Liver (tissue), 8 donors: ENCODE measurements at regions not wholly inside any gene's neighbourhood (a gene's known extent, or its start where the extent isn't known, plus 50 kb on each side); places are given as distances from the start of the nearest gene placed in this dataset.

ENCODE experiments used
- DNase-seq: peaks from one replicate; pipeline ENCODE4 v3.0.0-alpha.2; 2017; ENCODE audit warnings: low spot score
- H3K27ac ChIP-seq, 2 donors: one replicate each; pipeline ENCODE4 v1.7.0; 2013; ENCODE audit warnings: inconsistent platforms in 2 of 2, low read length in 2 of 2, control low read depth in 1 of 2, low read depth in 1 of 2, mild to moderate bottlenecking in 1 of 2
- H3K27me3 ChIP-seq, 4 donors: one replicate each; pipeline versions ENCODE4 v1.6.1 to v1.7.0; 2013; ENCODE audit warnings: low read length in 3 of 4, inconsistent platforms in 1 of 4, mild to moderate bottlenecking in 1 of 4, moderate library complexity in 1 of 4; ENCODE audit not compliant: control insufficient read depth in 4 of 4, insufficient read depth in 4 of 4
- H3K36me3 ChIP-seq, 4 donors: one replicate each; pipeline versions ENCODE4 v1.6.1 to v1.7.0; 2013; ENCODE audit warnings: low read length in 3 of 4, mild to moderate bottlenecking in 3 of 4, low read depth in 1 of 4, moderate library complexity in 1 of 4; ENCODE audit not compliant: control insufficient read depth in 4 of 4, insufficient read depth in 3 of 4
- H3K4me1 ChIP-seq, 4 donors: one replicate each; pipeline versions ENCODE4 v1.6.1 to v1.7.0; 2013; ENCODE audit warnings: low read length in 3 of 4, mild to moderate bottlenecking in 3 of 4, moderate library complexity in 1 of 4; ENCODE audit not compliant: control insufficient read depth in 4 of 4, insufficient read depth in 4 of 4
- H3K4me3 ChIP-seq, 3 donors: one replicate each; pipeline versions ENCODE4 v1.6.1 to v1.7.0; 2013; ENCODE audit warnings: low read length in 3 of 3, control low read depth in 1 of 3, low read depth in 1 of 3, mild to moderate bottlenecking in 1 of 3
- H3K9ac ChIP-seq, 2 donors: one replicate each; pipeline ENCODE4 v1.7.0; 2013; ENCODE audit warnings: low read length in 2 of 2, mild to moderate bottlenecking in 2 of 2, moderate library complexity in 2 of 2, control low read depth in 1 of 2, low read depth in 1 of 2
- H3K9me3 ChIP-seq, 4 donors: one replicate each; pipeline versions ENCODE4 v1.6.1 to v1.7.0; 2013; ENCODE audit warnings: low read length in 3 of 4; ENCODE audit not compliant: control insufficient read depth in 4 of 4
- EGR1 ChIP-seq, 2 donors: IDR thresholded peaks; 2 replicates each; pipeline ENCODE4 v1.6.1; 2016 to 2018; ENCODE audit warnings: antibody characterized with exemption in 2 of 2, low read depth in 2 of 2
- FOXA1 ChIP-seq: IDR thresholded peaks from 2 replicates; pipeline ENCODE4 v1.6.1; 2016; ENCODE audit warnings: antibody characterized with exemption
- FOXA2 ChIP-seq: IDR thresholded peaks from 2 replicates; pipeline ENCODE4 v1.6.1; 2016; ENCODE audit warnings: antibody characterized with exemption
- GABPA ChIP-seq, 2 donors: IDR thresholded peaks in 1 of 2; conservative IDR thresholded peaks in 1 of 2; 2 replicates each; pipeline ENCODE4 v1.6.1; 2016; ENCODE audit warnings: antibody characterized with exemption in 2 of 2, mild to moderate bottlenecking in 1 of 2, moderate library complexity in 1 of 2
- HNF4A ChIP-seq, 2 donors: conservative IDR thresholded peaks; 2 replicates each; pipeline ENCODE4 v1.6.1; 2016; ENCODE audit warnings: antibody characterized with exemption in 2 of 2, mild to moderate bottlenecking in 2 of 2
- HNF4G ChIP-seq: IDR thresholded peaks from 2 replicates; pipeline ENCODE4 v1.6.1; 2016; ENCODE audit warnings: antibody characterized with exemption
- JUND ChIP-seq, 2 donors: IDR thresholded peaks; 2 replicates each; pipeline ENCODE4 v1.6.1; 2016; ENCODE audit warnings: antibody characterized with exemption in 2 of 2
- NR2F2 ChIP-seq: IDR thresholded peaks from 2 replicates; pipeline ENCODE4 v1.6.1; 2016; ENCODE audit warnings: antibody characterized with exemption
- RAD21 ChIP-seq, 2 donors: IDR thresholded peaks; 2 replicates each; pipeline ENCODE4 v1.6.1; 2016; ENCODE audit warnings: antibody characterized with exemption in 2 of 2, mild to moderate bottlenecking in 2 of 2
- RXRA ChIP-seq, 2 donors: IDR thresholded peaks; 2 replicates each; pipeline ENCODE4 v1.6.1; 2017 to 2018; ENCODE audit warnings: antibody characterized with exemption in 2 of 2, mild to moderate bottlenecking in 1 of 2
- SP1 ChIP-seq: IDR thresholded peaks from 2 replicates; pipeline ENCODE4 v1.6.1; 2018; ENCODE audit warnings: antibody characterized with exemption, mild to moderate bottlenecking
- TAF1 ChIP-seq: conservative IDR thresholded peaks from 2 replicates; pipeline ENCODE4 v1.6.1; 2016; ENCODE audit warnings: antibody characterized with exemption, mild to moderate bottlenecking
- YY1 ChIP-seq: IDR thresholded peaks from 2 replicates; pipeline ENCODE4 v1.6.1; 2016; ENCODE audit warnings: antibody characterized with exemption, mild to moderate bottlenecking
- WGBS: extraction: QIAGEN DNeasy Blood & Tissue Kit; methylation state at CpG from one replicate; pipeline ENCODE4 v1.1.7; 2013; 5-methylcytosine and 5-hydroxymethylcytosine counted together
- TF ChIP-seq, protein P1 (sequence below): IDR thresholded peaks from 2 replicates; pipeline ENCODE4 v1.6.1; 2016; ENCODE audit warnings: antibody characterized with exemption
- TF ChIP-seq, protein P2 (sequence below): fragments of 150-350 bp; IDR thresholded peaks from 2 replicates; pipeline ENCODE4 v1.5.1; 2017; ENCODE audit warnings: improper control_type of control experiment, low read depth, low read length; ENCODE audit not compliant: missing input control
- TF ChIP-seq, protein P3 (sequence below): IDR thresholded peaks from 2 replicates; pipeline ENCODE4 v1.6.1; 2016; ENCODE audit warnings: antibody characterized with exemption, mild to moderate bottlenecking
- TF ChIP-seq, protein P4 (sequence below): IDR thresholded peaks from 2 replicates; pipeline ENCODE4 v1.6.1; 2016; ENCODE audit warnings: antibody characterized with exemption
- TF ChIP-seq, protein P5 (sequence below): IDR thresholded peaks from 2 replicates; pipeline ENCODE4 v1.6.1; 2016; ENCODE audit warnings: antibody characterized with exemption
- donor health status: healthy.
- donor health status: healthy.
- donor health status: healthy.
- donor health status: healthy.
- donor health status: healthy.

DNA sequence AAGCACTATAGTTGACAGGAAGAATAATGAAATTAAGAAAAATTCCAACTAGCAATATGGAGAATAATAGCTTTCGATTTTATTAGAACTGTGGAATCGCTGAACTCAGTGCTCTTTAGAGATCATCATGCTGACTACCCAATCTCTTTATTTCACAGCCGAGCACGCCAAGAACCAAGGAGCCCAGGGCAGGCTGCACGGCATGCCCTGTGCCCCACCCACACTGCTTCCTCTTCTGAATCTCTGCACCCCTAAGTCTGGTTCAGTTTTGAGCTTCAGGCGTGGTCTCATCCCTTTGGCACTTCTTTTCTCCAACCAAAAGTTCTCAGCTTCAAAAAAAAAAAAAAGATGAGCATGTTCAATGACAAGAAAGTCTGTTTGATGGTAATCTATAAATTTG, 92.4 kb upstream of the ZNF800 start:
- no peak overlapping the region for H3K4me3 ChIP-seq
- no peak overlapping the region for H3K27ac ChIP-seq
- H3K9me3 ChIP-seq: no peaks in the 10 kb centered on the region
- TF ChIP-seq, protein P1, sequence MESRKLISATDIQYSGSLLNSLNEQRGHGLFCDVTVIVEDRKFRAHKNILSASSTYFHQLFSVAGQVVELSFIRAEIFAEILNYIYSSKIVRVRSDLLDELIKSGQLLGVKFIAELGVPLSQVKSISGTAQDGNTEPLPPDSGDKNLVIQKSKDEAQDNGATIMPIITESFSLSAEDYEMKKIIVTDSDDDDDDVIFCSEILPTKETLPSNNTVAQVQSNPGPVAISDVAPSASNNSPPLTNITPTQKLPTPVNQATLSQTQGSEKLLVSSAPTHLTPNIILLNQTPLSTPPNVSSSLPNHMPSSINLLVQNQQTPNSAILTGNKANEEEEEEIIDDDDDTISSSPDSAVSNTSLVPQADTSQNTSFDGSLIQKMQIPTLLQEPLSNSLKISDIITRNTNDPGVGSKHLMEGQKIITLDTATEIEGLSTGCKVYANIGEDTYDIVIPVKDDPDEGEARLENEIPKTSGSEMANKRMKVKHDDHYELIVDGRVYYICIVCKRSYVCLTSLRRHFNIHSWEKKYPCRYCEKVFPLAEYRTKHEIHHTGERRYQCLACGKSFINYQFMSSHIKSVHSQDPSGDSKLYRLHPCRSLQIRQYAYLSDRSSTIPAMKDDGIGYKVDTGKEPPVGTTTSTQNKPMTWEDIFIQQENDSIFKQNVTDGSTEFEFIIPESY: no peak
- TF ChIP-seq TAF1: no peak
- TF ChIP-seq, protein P2, sequence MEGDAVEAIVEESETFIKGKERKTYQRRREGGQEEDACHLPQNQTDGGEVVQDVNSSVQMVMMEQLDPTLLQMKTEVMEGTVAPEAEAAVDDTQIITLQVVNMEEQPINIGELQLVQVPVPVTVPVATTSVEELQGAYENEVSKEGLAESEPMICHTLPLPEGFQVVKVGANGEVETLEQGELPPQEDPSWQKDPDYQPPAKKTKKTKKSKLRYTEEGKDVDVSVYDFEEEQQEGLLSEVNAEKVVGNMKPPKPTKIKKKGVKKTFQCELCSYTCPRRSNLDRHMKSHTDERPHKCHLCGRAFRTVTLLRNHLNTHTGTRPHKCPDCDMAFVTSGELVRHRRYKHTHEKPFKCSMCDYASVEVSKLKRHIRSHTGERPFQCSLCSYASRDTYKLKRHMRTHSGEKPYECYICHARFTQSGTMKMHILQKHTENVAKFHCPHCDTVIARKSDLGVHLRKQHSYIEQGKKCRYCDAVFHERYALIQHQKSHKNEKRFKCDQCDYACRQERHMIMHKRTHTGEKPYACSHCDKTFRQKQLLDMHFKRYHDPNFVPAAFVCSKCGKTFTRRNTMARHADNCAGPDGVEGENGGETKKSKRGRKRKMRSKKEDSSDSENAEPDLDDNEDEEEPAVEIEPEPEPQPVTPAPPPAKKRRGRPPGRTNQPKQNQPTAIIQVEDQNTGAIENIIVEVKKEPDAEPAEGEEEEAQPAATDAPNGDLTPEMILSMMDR: no peak
- H3K9ac ChIP-seq: no peak overlapping the region
- H3K27me3 ChIP-seq: no peaks in the 10 kb centered on the region
- DNase-seq: no peak
- peaks cover 0 to 2% (median 0%) of the 10 kb centered on the region in 4 donors for H3K36me3 ChIP-seq
- 77% methylated on average over 6 of the region's 6 CpGs for WGBS
- H3K4me1 ChIP-seq: no peaks in the 10 kb centered on the region

DNA sequence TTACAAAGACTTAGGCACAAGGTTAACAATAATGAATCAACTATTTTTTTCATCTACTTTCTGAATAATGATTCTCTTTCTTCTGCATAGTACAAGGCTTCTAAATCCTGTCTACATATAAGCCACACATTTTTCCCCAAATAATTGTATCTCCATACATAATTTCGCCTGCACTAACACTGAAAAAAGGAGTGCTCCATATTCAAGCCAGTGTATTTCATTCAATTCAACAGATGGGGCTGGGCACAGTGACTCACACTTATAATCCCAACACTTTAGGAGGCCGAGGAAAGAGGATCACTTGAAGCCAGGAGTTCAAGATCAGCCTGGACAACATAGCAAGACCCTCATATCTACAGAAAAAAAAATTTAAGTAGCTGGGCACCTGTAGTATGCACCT, 86.0 kb upstream of the ZNF800 start:
- Histone ChIP-seq H3K9ac (no peak overlapping the region), H3K9me3 (no peaks in the 10 kb centered on the region), H3K4me1 (no peaks in the 10 kb centered on the region), H3K36me3 (peaks cover 0 to 2% (median 0%) of the 10 kb centered on the region in 4 donors), H3K27me3 (no peaks in the 10 kb centered on the region), H3K27ac (no peak overlapping the region), H3K4me3 (no peak overlapping the region)
- 88% methylated on average over 2 of the region's 2 CpGs for WGBS
- TF ChIP-seq, protein P1: no peak
- TF ChIP-seq, protein P3, sequence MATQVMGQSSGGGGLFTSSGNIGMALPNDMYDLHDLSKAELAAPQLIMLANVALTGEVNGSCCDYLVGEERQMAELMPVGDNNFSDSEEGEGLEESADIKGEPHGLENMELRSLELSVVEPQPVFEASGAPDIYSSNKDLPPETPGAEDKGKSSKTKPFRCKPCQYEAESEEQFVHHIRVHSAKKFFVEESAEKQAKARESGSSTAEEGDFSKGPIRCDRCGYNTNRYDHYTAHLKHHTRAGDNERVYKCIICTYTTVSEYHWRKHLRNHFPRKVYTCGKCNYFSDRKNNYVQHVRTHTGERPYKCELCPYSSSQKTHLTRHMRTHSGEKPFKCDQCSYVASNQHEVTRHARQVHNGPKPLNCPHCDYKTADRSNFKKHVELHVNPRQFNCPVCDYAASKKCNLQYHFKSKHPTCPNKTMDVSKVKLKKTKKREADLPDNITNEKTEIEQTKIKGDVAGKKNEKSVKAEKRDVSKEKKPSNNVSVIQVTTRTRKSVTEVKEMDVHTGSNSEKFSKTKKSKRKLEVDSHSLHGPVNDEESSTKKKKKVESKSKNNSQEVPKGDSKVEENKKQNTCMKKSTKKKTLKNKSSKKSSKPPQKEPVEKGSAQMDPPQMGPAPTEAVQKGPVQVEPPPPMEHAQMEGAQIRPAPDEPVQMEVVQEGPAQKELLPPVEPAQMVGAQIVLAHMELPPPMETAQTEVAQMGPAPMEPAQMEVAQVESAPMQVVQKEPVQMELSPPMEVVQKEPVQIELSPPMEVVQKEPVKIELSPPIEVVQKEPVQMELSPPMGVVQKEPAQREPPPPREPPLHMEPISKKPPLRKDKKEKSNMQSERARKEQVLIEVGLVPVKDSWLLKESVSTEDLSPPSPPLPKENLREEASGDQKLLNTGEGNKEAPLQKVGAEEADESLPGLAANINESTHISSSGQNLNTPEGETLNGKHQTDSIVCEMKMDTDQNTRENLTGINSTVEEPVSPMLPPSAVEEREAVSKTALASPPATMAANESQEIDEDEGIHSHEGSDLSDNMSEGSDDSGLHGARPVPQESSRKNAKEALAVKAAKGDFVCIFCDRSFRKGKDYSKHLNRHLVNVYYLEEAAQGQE: no peak
- TF ChIP-seq, protein P4, sequence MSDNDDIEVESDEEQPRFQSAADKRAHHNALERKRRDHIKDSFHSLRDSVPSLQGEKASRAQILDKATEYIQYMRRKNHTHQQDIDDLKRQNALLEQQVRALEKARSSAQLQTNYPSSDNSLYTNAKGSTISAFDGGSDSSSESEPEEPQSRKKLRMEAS: no peak
- TF ChIP-seq RXRA (IDR thresholded peaks at IDR 0.05): no peak
- TF ChIP-seq FOXA1: no peak
- TF ChIP-seq RAD21 (IDR thresholded peaks at IDR 0.05): no peak
- TF ChIP-seq JUND (IDR thresholded peaks at IDR 0.05): no peak
- no peak for TF ChIP-seq HNF4G
- no peak for TF ChIP-seq TAF1
- no peak for TF ChIP-seq EGR1 (IDR thresholded peaks at IDR 0.05; ENCODE audit: low read depth in 2 of 2)
- no peak for TF ChIP-seq GABPA (IDR thresholded peaks at IDR 0.05 in 1 of 2, conservative IDR thresholded peaks at IDR 0.05 in 1 of 2)
- no peak for TF ChIP-seq FOXA2
- TF ChIP-seq HNF4A (conservative IDR thresholded peaks at IDR 0.05): no peak
- no peak for TF ChIP-seq NR2F2
- TF ChIP-seq SP1: no peak
- TF ChIP-seq, protein P5, sequence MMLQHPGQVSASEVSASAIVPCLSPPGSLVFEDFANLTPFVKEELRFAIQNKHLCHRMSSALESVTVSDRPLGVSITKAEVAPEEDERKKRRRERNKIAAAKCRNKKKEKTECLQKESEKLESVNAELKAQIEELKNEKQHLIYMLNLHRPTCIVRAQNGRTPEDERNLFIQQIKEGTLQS: no peak
- TF ChIP-seq, protein P2: no peak
- no peak for TF ChIP-seq YY1
- no peak for DNase-seq
